IMR-90 (cell line): ENCODE measurements at regions not wholly inside any gene's neighbourhood (a gene's known extent, or its start where the extent isn't known, plus 50 kb on each side); places are given as distances from the start of the nearest gene placed in this dataset.

Experiments
- ATAC-seq: fragments of 200-7000 bp; cut with Tn5 transposase; 2 replicates; pipeline ENCODE4 v1.9.1; 2020; ENCODE audit warnings: low read depth, mild to moderate bottlenecking, moderate library complexity
- BruUV-seq: library from RNA; stranded (reverse); fragments of 400-500 nt; replicated peaks from 2 replicates; lab custom pipeline; 2021; lab: Mats Ljungman, UMichigan
- CTCF ChIA-PET: fragments of 300-600 bp; formaldehyde crosslinking; extraction: SDS; loops from one replicate; lab custom pipeline; 2021; ENCODE audit warnings: antibody characterized with exemption; lab: Yijun Ruan, JAX
- POLR2A ChIA-PET: fragments of 300-600 bp; sonication (Branson Sonifier 250); formaldehyde crosslinking; loops from one replicate; lab custom pipeline; 2022; ENCODE audit warnings: antibody characterized with exemption; ENCODE audit not compliant: unreplicated experiment; lab: Charles Lee
- DNase-seq: peaks from one replicate; pipeline ENCODE4 v3.0.0; 2013
- H2AFZ ChIP-seq: replicated peaks from 2 replicates; pipeline ENCODE3; 2013; ENCODE audit warnings: low read length, mild to moderate bottlenecking; ENCODE audit not compliant: poor library complexity
- H2AK5ac ChIP-seq: 2 replicates; pipeline ENCODE4 v1.6.1; 2013; ENCODE audit warnings: low read depth, low read length, inconsistent platforms
- H2AK9ac ChIP-seq: replicated peaks from 2 replicates; pipeline ENCODE3; 2013; ENCODE audit warnings: mild to moderate bottlenecking, low read depth, low read length, moderate library complexity; ENCODE audit not compliant: poor library complexity
- H2BK120ac ChIP-seq: 2 replicates; pipeline ENCODE4 v1.6.1; 2013; ENCODE audit warnings: low read depth, low read length, inconsistent platforms
- H2BK15ac ChIP-seq: 3 replicates; pipeline ENCODE4 v1.6.1; 2013; ENCODE audit warnings: low read depth, low read length, inconsistent platforms
- H2BK20ac ChIP-seq: 2 replicates; pipeline ENCODE4 v1.6.1; 2013; ENCODE audit warnings: low read depth, mild to moderate bottlenecking, inconsistent platforms, low read length, moderate library complexity
- H2BK5ac ChIP-seq: 2 replicates; pipeline ENCODE4 v1.6.1; 2013; ENCODE audit warnings: mild to moderate bottlenecking, low read depth, low read length, inconsistent platforms; ENCODE audit not compliant: poor library complexity, severe bottlenecking
- H3K14ac ChIP-seq: replicated peaks from 2 replicates; pipeline ENCODE4 v1.6.1; 2013; ENCODE audit warnings: low read depth, low read length, inconsistent platforms
- H3K18ac ChIP-seq: 2 replicates; pipeline ENCODE4 v1.6.1; 2013; ENCODE audit warnings: low read depth, low read length, control low read depth
- H3K23ac ChIP-seq: 2 replicates; pipeline ENCODE4 v1.6.1; 2013; ENCODE audit warnings: low read depth, low read length, inconsistent platforms
- H3K27ac ChIP-seq: 2 replicates; pipeline ENCODE4 v1.5.1; 2013; ENCODE audit warnings: mild to moderate bottlenecking, control low read depth, low read length; ENCODE audit not compliant: insufficient read depth
- H3K27me3 ChIP-seq: 2 replicates; pipeline ENCODE4 v1.6.1; 2013; ENCODE audit warnings: low read length; ENCODE audit not compliant: control insufficient read depth, insufficient read depth
- H3K36me3 ChIP-seq: 2 replicates; pipeline ENCODE4 v1.6.1; 2013; ENCODE audit warnings: low read length, mixed read lengths; ENCODE audit not compliant: control insufficient read depth, insufficient read depth
- H3K4ac ChIP-seq: 2 replicates; pipeline ENCODE4 v1.6.1; 2013; ENCODE audit warnings: low read depth, low read length, inconsistent platforms
- H3K4me1 ChIP-seq: 2 replicates; pipeline ENCODE4 v1.6.1; 2013; ENCODE audit warnings: low read length, mixed read lengths; ENCODE audit not compliant: control insufficient read depth, insufficient read depth
- H3K4me2 ChIP-seq: 2 replicates; pipeline ENCODE4 v1.6.1; 2013; ENCODE audit warnings: low read depth, mild to moderate bottlenecking, control low read depth, low read length, moderate library complexity
- H3K4me3 ChIP-seq: 2 replicates; pipeline ENCODE4 v1.5.1; 2013; ENCODE audit warnings: low read depth, mild to moderate bottlenecking, control low read depth, low read length, moderate library complexity; ENCODE audit not compliant: insufficient read depth
- H3K56ac ChIP-seq: 2 replicates; pipeline ENCODE4 v1.6.1; 2013; ENCODE audit warnings: low read length, inconsistent platforms; ENCODE audit not compliant: insufficient read depth; ENCODE audit errors: extremely low read depth
- H3K79me1 ChIP-seq, 2 experiments: 2 replicates each; pipeline ENCODE4 v1.6.1; 2013; ENCODE audit warnings: low read length in 2 of 2, inconsistent platforms in 1 of 2, low read depth in 1 of 2
- H3K9ac ChIP-seq: 2 replicates; pipeline ENCODE4 v1.6.1; 2013; ENCODE audit warnings: low read depth, low read length, control low read depth
- H3K9me1 ChIP-seq: 2 replicates; pipeline ENCODE4 v1.6.1; 2013; ENCODE audit warnings: low read length, inconsistent platforms; ENCODE audit not compliant: insufficient read depth
- H3K9me3 ChIP-seq: 2 replicates; pipeline ENCODE4 v1.6.1; 2013; ENCODE audit warnings: low read length; ENCODE audit not compliant: control insufficient read depth, insufficient read depth
- H4K20me1 ChIP-seq: 2 replicates; pipeline ENCODE4 v1.6.1; 2013; ENCODE audit warnings: low read length, inconsistent platforms; ENCODE audit not compliant: insufficient read depth
- H4K5ac ChIP-seq: 2 replicates; pipeline ENCODE4 v1.6.1; 2013; ENCODE audit warnings: mild to moderate bottlenecking, low read depth, low read length, control low read depth
- H4K8ac ChIP-seq, 2 experiments: 2 replicates each; pipeline ENCODE4 v1.6.1; 2013; ENCODE audit warnings: low read depth in 2 of 2, low read length in 2 of 2, control low read depth in 1 of 2, inconsistent platforms in 1 of 2
- H4K91ac ChIP-seq: 2 replicates; pipeline ENCODE4 v1.6.1; 2013; ENCODE audit warnings: low read depth, low read length, inconsistent platforms; ENCODE audit not compliant: insufficient read depth
- BHLHE40 ChIP-seq: fragments of 150-350 bp; IDR thresholded peaks from 2 replicates; pipeline ENCODE4 v1.6.1; 2016; ENCODE audit warnings: mild to moderate bottlenecking, low read depth, low read length
- MAFK ChIP-seq: IDR thresholded peaks from 2 replicates; pipeline ENCODE4 v1.6.1; 2012; ENCODE audit warnings: low read depth, low read length, improper control_type of control experiment
- MAZ ChIP-seq: IDR thresholded peaks from 2 replicates; pipeline ENCODE4 v1.6.1; 2012; ENCODE audit warnings: low read depth, mild to moderate bottlenecking, low read length, improper control_type of control experiment, moderate library complexity, borderline replicate concordance
- MXI1 ChIP-seq: IDR thresholded peaks from 2 replicates; pipeline ENCODE4 v1.6.1; 2012; ENCODE audit warnings: low read depth, mild to moderate bottlenecking, low read length, moderate library complexity, borderline replicate concordance
- NFE2L2 ChIP-seq: fragments of 150-350 bp; IDR thresholded peaks from 2 replicates; pipeline ENCODE4 v1.6.1; 2016; ENCODE audit warnings: low read depth, mild to moderate bottlenecking, low read length
- RAD21 ChIP-seq: IDR thresholded peaks from 2 replicates; pipeline ENCODE4 v1.6.1; 2012; ENCODE audit warnings: low read length, improper control_type of control experiment
- WGBS, 2 experiments: methylation state at CpG; one replicate each; pipeline versions ENCODE4 v1.1.5 to v1.1.7; 2013; ENCODE audit warnings: missing lambda C conversion rate in 2 of 2; ENCODE audit not compliant: insufficient read length in 1 of 2; ENCODE audit errors: extremely low coverage in 2 of 2; 5-methylcytosine and 5-hydroxymethylcytosine counted together
- dilution Hi-C: fragments of 300-500 bp; cut with HindIII; formaldehyde crosslinking; loops from one replicate; pipeline ENCODE4 v1.14.3; 2018; ENCODE audit warnings: low sequenced_read_pairs; ENCODE audit not compliant: unreplicated experiment
- in situ Hi-C: fragments of 300-500 bp; cut with MboI; formaldehyde crosslinking; loops from 3 replicates; pipeline ENCODE4 v1.14.3; 2019; ENCODE audit warnings: low sequenced_read_pairs, inconsistent platforms, mixed read lengths
- intact Hi-C: fragments of 100-400 bp; cut with micrococcal nuclease; formaldehyde crosslinking; loops from 2 replicates; pipeline ENCODE4 v1.10.0; 2022
- TF ChIP-seq, protein P1 (sequence below): fragments of 150-350 bp; IDR thresholded peaks from 2 replicates; pipeline ENCODE4 v1.6.1; 2017; ENCODE audit warnings: mild to moderate bottlenecking, antibody characterized with exemption, low read length, low read depth

GRCh38 chr18:14015416-14015815 is 100.1 kb upstream of the MC2R start:
- CTCF ChIA-PET, result no interaction called here
- intact Hi-C loops, result no loop called here

More at GRCh38 chr18:14015416-14015815, 100.1 kb upstream of the MC2R start:
- H4K5ac ChIP-seq, result no peak overlapping the region
- no peak overlapping the region for H4K8ac ChIP-seq
- H3K27me3 ChIP-seq, result no peaks in the 10 kb centered on the region
- H2BK120ac ChIP-seq, result no peak overlapping the region
- in situ Hi-C loops, result no loop called here
- POLR2A ChIA-PET, result no interaction called here
- no peak for TF ChIP-seq NFE2L2
- no peak for TF ChIP-seq RAD21
- no peak for TF ChIP-seq MXI1
- no peak for TF ChIP-seq MAZ
- TF ChIP-seq BHLHE40, result no peak
- TF ChIP-seq, protein P1, sequence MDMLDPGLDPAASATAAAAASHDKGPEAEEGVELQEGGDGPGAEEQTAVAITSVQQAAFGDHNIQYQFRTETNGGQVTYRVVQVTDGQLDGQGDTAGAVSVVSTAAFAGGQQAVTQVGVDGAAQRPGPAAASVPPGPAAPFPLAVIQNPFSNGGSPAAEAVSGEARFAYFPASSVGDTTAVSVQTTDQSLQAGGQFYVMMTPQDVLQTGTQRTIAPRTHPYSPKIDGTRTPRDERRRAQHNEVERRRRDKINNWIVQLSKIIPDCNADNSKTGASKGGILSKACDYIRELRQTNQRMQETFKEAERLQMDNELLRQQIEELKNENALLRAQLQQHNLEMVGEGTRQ, result no peak
- TF ChIP-seq MAFK, result no peak
- no peak overlapping the region for H3K27ac ChIP-seq
- no peak overlapping the region for H2BK5ac ChIP-seq
- ATAC-seq (no peak), DNase-seq (no peak)
- dilution Hi-C loops, result no loop called here
- no peaks in the 10 kb centered on the region for H3K4me1 ChIP-seq
- no peak overlapping the region for H2AK5ac ChIP-seq
- no peaks in the 10 kb centered on the region for H3K9me1 ChIP-seq
- no peaks in the 10 kb centered on the region for H3K36me3 ChIP-seq
- H4K91ac ChIP-seq, result no peak overlapping the region
- no peak overlapping the region for H2AK9ac ChIP-seq
- H3K4me2 ChIP-seq, result no peak overlapping the region
- H3K4me3 ChIP-seq, result no peak overlapping the region
- no peaks in the 10 kb centered on the region for H3K79me1 ChIP-seq
- H3K56ac ChIP-seq, result no peak overlapping the region
- peaks cover 10% of the 10 kb centered on the region for H3K9me3 ChIP-seq
- H2BK20ac ChIP-seq, result no peak overlapping the region
- H2AFZ ChIP-seq, result no peak overlapping the region
- no peak overlapping the region for H3K9ac ChIP-seq
- WGBS, 2 experiments, result no CpG with 5 or more reads among the region's 1 CpG
- no peak overlapping the region for H3K14ac ChIP-seq
- no peak overlapping the region for H2BK15ac ChIP-seq
- BruUV-seq, result no TSS peak
- H3K23ac ChIP-seq, result no peak overlapping the region
- H3K4ac ChIP-seq, result no peak overlapping the region
- H3K18ac ChIP-seq, result no peak overlapping the region
- H4K20me1 ChIP-seq, result no peaks in the 10 kb centered on the region
